ENCODE measurements at regions not wholly inside any gene's neighbourhood (a gene's known extent, or its start where the extent isn't known, plus 50 kb on each side); places are given as distances from the start of the nearest gene placed in this dataset.

DNA sequence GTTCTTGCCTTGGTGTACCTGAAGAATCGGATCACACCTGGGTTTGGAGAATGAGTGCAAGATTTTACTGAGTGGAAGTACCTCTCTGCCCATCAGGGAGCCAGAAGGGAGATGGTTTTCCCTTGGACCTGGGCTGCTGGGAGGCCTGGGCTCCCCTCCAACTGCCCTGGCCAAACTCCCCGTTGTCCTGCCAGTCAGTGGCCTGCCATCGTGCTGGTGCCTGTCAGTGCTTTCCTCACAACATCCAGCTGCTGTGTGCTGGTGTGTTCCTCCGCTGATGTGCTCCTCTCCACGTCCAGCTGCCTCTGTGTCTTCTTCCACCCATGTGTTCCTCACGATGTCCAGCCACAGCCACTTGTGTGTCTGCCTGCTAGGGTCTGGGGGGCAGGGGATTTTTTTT lies 87.9 kb upstream of the CLPB start:
- 32% methylated on average over 6 of the region's 6 CpGs for WGBS (ENCODE audit: missing lambda C conversion rate)
- POLR2A ChIA-PET = no interaction called here

DNA sequence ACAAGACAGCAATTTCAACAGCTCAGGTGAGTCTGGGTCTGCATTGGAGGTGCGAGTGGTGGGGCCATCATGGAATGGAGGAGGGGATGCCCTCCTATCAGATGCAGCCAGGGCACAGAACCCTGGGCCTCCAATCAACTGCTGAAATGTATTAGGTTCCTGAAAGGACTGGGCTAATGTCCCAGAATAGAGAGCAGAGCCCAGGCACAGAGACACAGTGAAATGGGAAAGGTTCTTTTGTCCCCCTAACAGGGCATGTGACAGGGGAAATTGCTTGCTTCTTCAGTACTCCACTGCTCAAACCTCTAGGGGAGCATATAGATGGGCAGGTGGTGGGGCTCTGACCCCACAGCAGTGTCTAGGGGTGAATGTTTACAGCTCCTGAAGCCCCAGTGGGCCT lies 87.3 kb upstream of the CLPB start:
- FAIRE-seq (no peak), DNase-seq (ENCODE audit: low read depth in 1 of 2, low spot score in 1 of 2) (no peak), ATAC-seq (no peak)
- TF ChIP-seq EP300 (IDR thresholded peaks at IDR 0.05) (no peak), TP53 (CRISPR knock-in tag; IDR thresholded peaks at IDR 0.05) (no peak), RARB (CRISPR knock-in tag; IDR thresholded peaks at IDR 0.05) (no peak), BHLHE40 (IDR thresholded peaks at IDR 0.05; ENCODE audit: low read depth, low read length) (no peak), TFCP2L1 (CRISPR knock-in tag; IDR thresholded peaks at IDR 0.05) (no peak)
- Histone ChIP-seq H3K9me3 (no peaks in the 10 kb centered on the region), H3K4me1 (no peaks in the 10 kb centered on the region), H3K4me2 (no peak overlapping the region), H3K27ac (no peak overlapping the region), H3K4me3 (no peak overlapping the region)
- 71% methylated on average over 1 of the region's 1 CpG for WGBS (ENCODE audit: missing lambda C conversion rate)
- CTCF ChIA-PET = interaction anchor here (0.5 to 1.8 kb wide), 3 partner anchors 19 to 544 kb away, joined by 3 to 5 read pairs (median 4); no protein-coding TSS in a partner anchor
- POLR2A ChIA-PET = no interaction called here

More for the DNA sequence above, 87.9 kb upstream of the CLPB start:
- CTCF ChIA-PET = interaction anchor here (0.9 to 1.8 kb wide), 2 partner anchors 19 to 162 kb away, joined by 3 to 5 read pairs; no protein-coding TSS in a partner anchor
- no peak overlapping the region for H3K27ac ChIP-seq
- no peaks in the 10 kb centered on the region for H3K9me3 ChIP-seq
- ATAC-seq (no peak), FAIRE-seq (no peak), DNase-seq (ENCODE audit: low read depth in 1 of 2, low spot score in 1 of 2) (no peak)
- no peak overlapping the region for H3K4me2 ChIP-seq
- no peak overlapping the region for H3K4me3 ChIP-seq
- no peaks in the 10 kb centered on the region for H3K4me1 ChIP-seq
- TF ChIP-seq CHD2 (IDR thresholded peaks at IDR 0.05; ENCODE audit: low read length, partially characterized antibody) (no peak), CHD4 (IDR thresholded peaks at IDR 0.05; ENCODE audit: borderline replicate concordance) (no peak), KDM5A (IDR thresholded peaks at IDR 0.05) (no peak), ZSCAN20 (CRISPR knock-in tag; IDR thresholded peaks at IDR 0.05) (no peak), FOSB (CRISPR knock-in tag; IDR thresholded peaks at IDR 0.05) (no peak), JUNB (IDR thresholded peaks at IDR 0.05) (no peak), RAD21 (conservative IDR thresholded peaks at IDR 0.05 in 1 of 2, IDR thresholded peaks at IDR 0.05 in 1 of 2) (no peak), POLR2AphosphoS2 (conservative IDR thresholded peaks at IDR 0.05; ENCODE audit: low read length) (no peak), HOXB13 (CRISPR knock-in tag; IDR thresholded peaks at IDR 0.05; ENCODE audit: low read depth) (no peak)
- TF ChIP-seq, protein P1, sequence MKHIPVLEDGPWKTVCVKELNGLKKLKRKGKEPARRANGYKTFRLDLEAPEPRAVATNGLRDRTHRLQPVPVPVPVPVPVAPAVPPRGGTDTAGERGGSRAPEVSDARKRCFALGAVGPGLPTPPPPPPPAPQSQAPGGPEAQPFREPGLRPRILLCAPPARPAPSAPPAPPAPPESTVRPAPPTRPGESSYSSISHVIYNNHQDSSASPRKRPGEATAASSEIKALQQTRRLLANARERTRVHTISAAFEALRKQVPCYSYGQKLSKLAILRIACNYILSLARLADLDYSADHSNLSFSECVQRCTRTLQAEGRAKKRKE (CRISPR knock-in tag; IDR thresholded peaks at IDR 0.05; ENCODE audit: low read depth) = no peak

DNA sequence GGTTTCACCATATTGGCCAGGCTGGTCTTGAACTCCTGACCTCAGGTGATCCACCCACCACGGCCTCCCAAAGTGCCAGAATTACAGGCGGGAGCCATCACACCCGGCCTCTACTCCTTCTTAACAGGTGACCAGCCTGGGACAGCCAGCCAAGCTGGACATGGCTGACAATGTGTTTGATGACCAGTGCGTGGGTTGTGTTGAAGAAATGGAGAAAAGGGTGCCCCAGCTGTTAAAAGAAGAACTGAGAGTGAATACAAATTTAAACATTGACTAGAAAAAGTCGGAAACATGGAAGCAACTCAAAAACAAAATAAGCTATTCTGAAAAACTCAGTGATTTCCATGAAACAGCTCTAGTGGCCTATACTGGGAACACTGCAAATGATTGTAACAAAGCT lies 86.5 kb upstream of the CLPB start:
- DNase-seq (ENCODE audit: low read depth in 1 of 2, low spot score in 1 of 2) = no peak
- CTCF ChIA-PET = interaction anchor here (0.6 kb wide), 1 partner anchor 53 kb away, joined by 3 read pairs; no protein-coding TSS in a partner anchor
- Histone ChIP-seq H3K27ac (no peak overlapping the region), H3K4me1 (no peaks in the 10 kb centered on the region), H3K9me3 (no peaks in the 10 kb centered on the region; the same call in 2 of the 3 replicates), H3K4me3 (no peak overlapping the region), H3K4me2 (no peak overlapping the region)
- FAIRE-seq = no peak
- TF ChIP-seq ZNF302 (CRISPR knock-in tag; IDR thresholded peaks at IDR 0.05) (no peak), RNF2 (IDR thresholded peaks at IDR 0.05; ENCODE audit: borderline replicate concordance, low read depth) (no peak), POLR2A (IDR thresholded peaks at IDR 0.05; ENCODE audit: low read length) (no peak), FOXS1 (CRISPR knock-in tag; IDR thresholded peaks at IDR 0.05) (no peak), TP53 (CRISPR knock-in tag; IDR thresholded peaks at IDR 0.05) (no peak), POLR2AphosphoS2 (conservative IDR thresholded peaks at IDR 0.05; ENCODE audit: low read length) (no peak), ESRRA (IDR thresholded peaks at IDR 0.05; ENCODE audit: borderline replicate concordance, low read length) (no peak), RCOR1 (IDR thresholded peaks at IDR 0.05; ENCODE audit: low read depth, low read length) (no peak), HOXB5 (CRISPR knock-in tag; IDR thresholded peaks at IDR 0.05) (no peak), PHF8 (IDR thresholded peaks at IDR 0.05; ENCODE audit: borderline replicate concordance, low read depth) (no peak), JUN (IDR thresholded peaks at IDR 0.05) (no peak), EHMT2 (IDR thresholded peaks at IDR 0.05; ENCODE audit: low read depth) (no peak), JUNB (IDR thresholded peaks at IDR 0.05) (no peak), CBX8 (IDR thresholded peaks at IDR 0.05) (no peak), MYC (IDR thresholded peaks at IDR 0.05; ENCODE audit: borderline replicate concordance, low read length) (no peak)
- TF ChIP-seq, protein P2, sequence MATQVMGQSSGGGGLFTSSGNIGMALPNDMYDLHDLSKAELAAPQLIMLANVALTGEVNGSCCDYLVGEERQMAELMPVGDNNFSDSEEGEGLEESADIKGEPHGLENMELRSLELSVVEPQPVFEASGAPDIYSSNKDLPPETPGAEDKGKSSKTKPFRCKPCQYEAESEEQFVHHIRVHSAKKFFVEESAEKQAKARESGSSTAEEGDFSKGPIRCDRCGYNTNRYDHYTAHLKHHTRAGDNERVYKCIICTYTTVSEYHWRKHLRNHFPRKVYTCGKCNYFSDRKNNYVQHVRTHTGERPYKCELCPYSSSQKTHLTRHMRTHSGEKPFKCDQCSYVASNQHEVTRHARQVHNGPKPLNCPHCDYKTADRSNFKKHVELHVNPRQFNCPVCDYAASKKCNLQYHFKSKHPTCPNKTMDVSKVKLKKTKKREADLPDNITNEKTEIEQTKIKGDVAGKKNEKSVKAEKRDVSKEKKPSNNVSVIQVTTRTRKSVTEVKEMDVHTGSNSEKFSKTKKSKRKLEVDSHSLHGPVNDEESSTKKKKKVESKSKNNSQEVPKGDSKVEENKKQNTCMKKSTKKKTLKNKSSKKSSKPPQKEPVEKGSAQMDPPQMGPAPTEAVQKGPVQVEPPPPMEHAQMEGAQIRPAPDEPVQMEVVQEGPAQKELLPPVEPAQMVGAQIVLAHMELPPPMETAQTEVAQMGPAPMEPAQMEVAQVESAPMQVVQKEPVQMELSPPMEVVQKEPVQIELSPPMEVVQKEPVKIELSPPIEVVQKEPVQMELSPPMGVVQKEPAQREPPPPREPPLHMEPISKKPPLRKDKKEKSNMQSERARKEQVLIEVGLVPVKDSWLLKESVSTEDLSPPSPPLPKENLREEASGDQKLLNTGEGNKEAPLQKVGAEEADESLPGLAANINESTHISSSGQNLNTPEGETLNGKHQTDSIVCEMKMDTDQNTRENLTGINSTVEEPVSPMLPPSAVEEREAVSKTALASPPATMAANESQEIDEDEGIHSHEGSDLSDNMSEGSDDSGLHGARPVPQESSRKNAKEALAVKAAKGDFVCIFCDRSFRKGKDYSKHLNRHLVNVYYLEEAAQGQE (IDR thresholded peaks at IDR 0.05) = no peak
- TF ChIP-seq, protein P3, sequence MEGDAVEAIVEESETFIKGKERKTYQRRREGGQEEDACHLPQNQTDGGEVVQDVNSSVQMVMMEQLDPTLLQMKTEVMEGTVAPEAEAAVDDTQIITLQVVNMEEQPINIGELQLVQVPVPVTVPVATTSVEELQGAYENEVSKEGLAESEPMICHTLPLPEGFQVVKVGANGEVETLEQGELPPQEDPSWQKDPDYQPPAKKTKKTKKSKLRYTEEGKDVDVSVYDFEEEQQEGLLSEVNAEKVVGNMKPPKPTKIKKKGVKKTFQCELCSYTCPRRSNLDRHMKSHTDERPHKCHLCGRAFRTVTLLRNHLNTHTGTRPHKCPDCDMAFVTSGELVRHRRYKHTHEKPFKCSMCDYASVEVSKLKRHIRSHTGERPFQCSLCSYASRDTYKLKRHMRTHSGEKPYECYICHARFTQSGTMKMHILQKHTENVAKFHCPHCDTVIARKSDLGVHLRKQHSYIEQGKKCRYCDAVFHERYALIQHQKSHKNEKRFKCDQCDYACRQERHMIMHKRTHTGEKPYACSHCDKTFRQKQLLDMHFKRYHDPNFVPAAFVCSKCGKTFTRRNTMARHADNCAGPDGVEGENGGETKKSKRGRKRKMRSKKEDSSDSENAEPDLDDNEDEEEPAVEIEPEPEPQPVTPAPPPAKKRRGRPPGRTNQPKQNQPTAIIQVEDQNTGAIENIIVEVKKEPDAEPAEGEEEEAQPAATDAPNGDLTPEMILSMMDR (IDR thresholded peaks at IDR 0.05) = no peak
- TF ChIP-seq, protein P4, sequence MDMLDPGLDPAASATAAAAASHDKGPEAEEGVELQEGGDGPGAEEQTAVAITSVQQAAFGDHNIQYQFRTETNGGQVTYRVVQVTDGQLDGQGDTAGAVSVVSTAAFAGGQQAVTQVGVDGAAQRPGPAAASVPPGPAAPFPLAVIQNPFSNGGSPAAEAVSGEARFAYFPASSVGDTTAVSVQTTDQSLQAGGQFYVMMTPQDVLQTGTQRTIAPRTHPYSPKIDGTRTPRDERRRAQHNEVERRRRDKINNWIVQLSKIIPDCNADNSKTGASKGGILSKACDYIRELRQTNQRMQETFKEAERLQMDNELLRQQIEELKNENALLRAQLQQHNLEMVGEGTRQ (IDR thresholded peaks at IDR 0.05) = no peak
- POLR2A ChIA-PET = no interaction called here
- ATAC-seq = no peak
- whole genome bisulfite sequencing (ENCODE audit: missing lambda C conversion rate) = 57% methylated on average over 3 of the region's 5 CpGs
